Skeletal muscle tissue (tissue), 3 donors: ENCODE measurements at regions not wholly inside any gene's neighbourhood (a gene's known extent, or its start where the extent isn't known, plus 50 kb on each side); places are given as distances from the start of the nearest gene placed in this dataset.

Experiments
- H3K27ac ChIP-seq: one replicate; pipeline ENCODE4 v1.7.0; 2013; ENCODE audit warnings: mild to moderate bottlenecking, low read depth, low read length, inconsistent platforms
- H3K27me3 ChIP-seq, 3 donors: one replicate each; pipeline ENCODE4 v1.7.0; 2013; ENCODE audit warnings: low read length in 3 of 3; ENCODE audit not compliant: control insufficient read depth in 3 of 3, insufficient read depth in 3 of 3
- H3K36me3 ChIP-seq, 3 donors: one replicate each; pipeline ENCODE4 v1.7.0; 2013; ENCODE audit warnings: low read length in 3 of 3; ENCODE audit not compliant: control insufficient read depth in 3 of 3, insufficient read depth in 3 of 3
- H3K4me1 ChIP-seq, 3 donors: one replicate each; pipeline ENCODE4 v1.7.0; 2013; ENCODE audit warnings: low read length in 3 of 3, mild to moderate bottlenecking in 3 of 3; ENCODE audit not compliant: control insufficient read depth in 3 of 3, insufficient read depth in 3 of 3
- H3K4me3 ChIP-seq, 3 donors: one replicate each; pipeline ENCODE4 v1.7.0; 2013; ENCODE audit warnings: low read length in 3 of 3
- H3K9ac ChIP-seq, 3 donors: one replicate each; pipeline ENCODE4 v1.7.0; 2013; ENCODE audit warnings: low read length in 3 of 3, mild to moderate bottlenecking in 3 of 3, moderate library complexity in 2 of 3, low read depth in 1 of 3
- H3K9me3 ChIP-seq, 3 donors: one replicate each; pipeline ENCODE4 v1.7.0; 2013; ENCODE audit warnings: low read length in 3 of 3; ENCODE audit not compliant: control insufficient read depth in 3 of 3
- donor health status: Osteomylitis.

GRCh38 chr5:2565147-2565546 is 186.3 kb downstream of the IRX2 start:
- Histone ChIP-seq H3K4me1 (no peaks in the 10 kb centered on the region), H3K9me3 (peaks cover 0 to 6% (median 0%) of the 10 kb centered on the region in 3 donors), H3K27ac (no peak overlapping the region), H3K27me3 (no peaks in the 10 kb centered on the region), H3K36me3 (no peaks in the 10 kb centered on the region), H3K9ac (no peak overlapping the region), H3K4me3 (no peak overlapping the region)

GRCh38 chr5:2563046-2563445 is 188.4 kb downstream of the IRX2 start:
- Histone ChIP-seq H3K27me3 (no peaks in the 10 kb centered on the region), H3K36me3 (no peaks in the 10 kb centered on the region), H3K9ac (no peak overlapping the region), H3K9me3 (peaks cover 0 to 3% (median 0%) of the 10 kb centered on the region in 3 donors), H3K4me1 (no peaks in the 10 kb centered on the region), H3K27ac (no peak overlapping the region), H3K4me3 (no peak overlapping the region)

GRCh38 chr5:2562036-2562435 is 189.4 kb downstream of the IRX2 start:
- Histone ChIP-seq H3K4me3 (no peak overlapping the region), H3K9ac (no peak overlapping the region), H3K36me3 (no peaks in the 10 kb centered on the region), H3K27me3 (no peaks in the 10 kb centered on the region), H3K4me1 (no peaks in the 10 kb centered on the region), H3K9me3 (peaks cover 0 to 3% (median 0%) of the 10 kb centered on the region in 3 donors), H3K27ac (no peak overlapping the region)

GRCh38 chr5:2560435-2560834 is 191.0 kb downstream of the IRX2 start:
- H3K9me3 ChIP-seq = peaks cover 3 to 5% (median 3%) of the 10 kb centered on the region in 3 donors
- no peaks in the 10 kb centered on the region for H3K36me3 ChIP-seq
- no peak overlapping the region for H3K9ac ChIP-seq
- H3K27me3 ChIP-seq = no peaks in the 10 kb centered on the region
- H3K27ac ChIP-seq = no peak overlapping the region
- no peak overlapping the region for H3K4me3 ChIP-seq
- H3K4me1 ChIP-seq = no peaks in the 10 kb centered on the region

- Histone ChIP-seq H3K4me3 (no peak overlapping the region), H3K9ac (no peak overlapping the region), H3K27ac (no peak overlapping the region), H3K36me3 (no peaks in the 10 kb centered on the region), H3K9me3 (peaks cover 7 to 16% (median 8%) of the 10 kb centered on the region in 3 donors), H3K4me1 (no peaks in the 10 kb centered on the region), H3K27me3 (no peaks in the 10 kb centered on the region)
These were observed 194.0 kb downstream of the IRX2 start for GRCh38 chr5:2557435-2557834.

GRCh38 chr5:2556375-2556966 is 195.0 kb downstream of the IRX2 start:
- H3K9me3 ChIP-seq = peaks cover 7 to 16% (median 8%) of the 10 kb centered on the region in 3 donors
- no peak overlapping the region for H3K9ac ChIP-seq
- no peaks in the 10 kb centered on the region for H3K36me3 ChIP-seq
- H3K27me3 ChIP-seq = no peaks in the 10 kb centered on the region
- no peaks in the 10 kb centered on the region for H3K4me1 ChIP-seq
- H3K4me3 ChIP-seq = no peak overlapping the region
- no peak overlapping the region for H3K27ac ChIP-seq

- Histone ChIP-seq H3K9ac (no peak overlapping the region), H3K27ac (no peak overlapping the region), H3K4me3 (no peak overlapping the region), H3K4me1 (no peaks in the 10 kb centered on the region), H3K9me3 (peaks cover 7 to 16% (median 8%) of the 10 kb centered on the region in 3 donors), H3K36me3 (no peaks in the 10 kb centered on the region), H3K27me3 (no peaks in the 10 kb centered on the region)
These were observed 197.9 kb downstream of the IRX2 start for GRCh38 chr5:2553611-2554010.

GRCh38 chr5:2550509-2550908 is 201.0 kb downstream of the IRX2 start:
- Histone ChIP-seq H3K27ac (no peak overlapping the region), H3K27me3 (no peaks in the 10 kb centered on the region), H3K4me1 (no peaks in the 10 kb centered on the region), H3K4me3 (no peak overlapping the region), H3K9me3 (peaks cover 4 to 13% (median 5%) of the 10 kb centered on the region in 3 donors), H3K9ac (no peak overlapping the region), H3K36me3 (no peaks in the 10 kb centered on the region)

- no peak overlapping the region for H3K9ac ChIP-seq
- peaks cover 4 to 10% (median 5%) of the 10 kb centered on the region in 3 donors for H3K9me3 ChIP-seq
- no peak overlapping the region for H3K27ac ChIP-seq
- no peaks in the 10 kb centered on the region for H3K27me3 ChIP-seq
- H3K4me1 ChIP-seq = no peaks in the 10 kb centered on the region
- H3K4me3 ChIP-seq = no peak overlapping the region
- H3K36me3 ChIP-seq = no peaks in the 10 kb centered on the region
These were observed 201.6 kb downstream of the IRX2 start for GRCh38 chr5:2549900-2550299.

GRCh38 chr5:2549354-2549753 is 202.1 kb downstream of the IRX2 start:
- no peak overlapping the region for H3K27ac ChIP-seq
- H3K9me3 ChIP-seq = peaks cover 0 to 6% (median 0%) of the 10 kb centered on the region in 3 donors
- no peaks in the 10 kb centered on the region for H3K27me3 ChIP-seq
- no peaks in the 10 kb centered on the region for H3K36me3 ChIP-seq
- no peaks in the 10 kb centered on the region for H3K4me1 ChIP-seq
- no peak overlapping the region for H3K9ac ChIP-seq
- no peak overlapping the region for H3K4me3 ChIP-seq
